ENCODE measurements at regions not wholly inside any gene's neighbourhood (a gene's known extent, or its start where the extent isn't known, plus 50 kb on each side); places are given as distances from the start of the nearest gene placed in this dataset.

DNA sequence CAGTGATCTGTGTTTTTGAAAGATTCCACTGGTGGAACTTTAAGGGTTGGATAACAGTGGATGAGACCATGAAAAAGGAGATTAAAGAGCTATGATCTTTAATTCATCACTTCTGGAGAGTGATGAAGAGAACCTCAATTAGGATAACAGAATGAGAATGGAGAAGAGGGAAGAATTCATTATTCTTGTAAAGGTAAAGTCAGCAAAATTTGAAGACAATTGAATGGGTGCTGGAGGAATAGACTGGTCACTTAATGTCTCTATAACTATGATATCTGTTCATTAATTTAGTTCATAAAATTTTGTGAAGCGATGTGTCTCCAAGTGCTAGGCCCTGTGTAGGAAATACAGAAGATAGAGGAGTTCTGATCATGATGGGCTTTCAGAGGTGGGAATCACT lies 1013.2 kb upstream of the FANCL start (continued):
- TF ChIP-seq, protein P1, sequence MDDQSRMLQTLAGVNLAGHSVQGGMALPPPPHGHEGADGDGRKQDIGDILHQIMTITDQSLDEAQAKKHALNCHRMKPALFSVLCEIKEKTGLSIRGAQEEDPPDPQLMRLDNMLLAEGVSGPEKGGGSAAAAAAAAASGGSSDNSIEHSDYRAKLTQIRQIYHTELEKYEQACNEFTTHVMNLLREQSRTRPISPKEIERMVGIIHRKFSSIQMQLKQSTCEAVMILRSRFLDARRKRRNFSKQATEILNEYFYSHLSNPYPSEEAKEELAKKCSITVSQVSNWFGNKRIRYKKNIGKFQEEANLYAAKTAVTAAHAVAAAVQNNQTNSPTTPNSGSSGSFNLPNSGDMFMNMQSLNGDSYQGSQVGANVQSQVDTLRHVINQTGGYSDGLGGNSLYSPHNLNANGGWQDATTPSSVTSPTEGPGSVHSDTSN (IDR thresholded peaks at IDR 0.05; ENCODE audit: insufficient replicate concordance, low read depth, low read length) = no peak
- TF ChIP-seq RAD51 (IDR thresholded peaks at IDR 0.05) (no peak), RB1 (IDR thresholded peaks at IDR 0.05; ENCODE audit: borderline replicate concordance) (no peak), CEBPB (IDR thresholded peaks at IDR 0.05; ENCODE audit: borderline replicate concordance in 1 of 2, low read depth in 2 of 2, low read length in 2 of 2) (no peak)

DNA sequence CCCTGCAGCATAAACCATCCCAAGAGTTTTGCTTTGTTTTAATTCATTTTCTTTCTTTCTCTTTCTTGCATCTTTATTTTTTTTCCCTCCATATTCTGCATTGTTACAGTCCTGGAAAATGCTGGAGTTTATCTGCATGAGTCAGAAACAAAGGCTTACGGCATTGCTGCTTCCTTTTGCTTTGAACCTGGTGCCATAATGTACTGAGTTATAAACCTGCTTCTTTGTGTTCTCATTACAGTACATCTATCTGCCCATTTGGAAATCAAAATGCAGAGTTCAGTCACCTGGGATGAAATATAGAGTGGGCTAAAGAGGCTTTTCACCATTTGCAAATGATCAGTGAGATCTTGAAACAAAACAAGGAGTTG lies 1009.2 kb upstream of the FANCL start:
- DNase-seq (ENCODE audit: low read depth, low spot score) (no peak), ATAC-seq (no peak), FAIRE-seq (no peak)
- no peak overlapping the region for H3K9ac ChIP-seq (ENCODE audit: control insufficient read depth, insufficient read depth, low read length)
- no peak overlapping the region for H2AFZ ChIP-seq (ENCODE audit: control insufficient read depth, low read depth, low read length)
- no peaks in the 10 kb centered on the region for H3K79me2 ChIP-seq (ENCODE audit: control insufficient read depth, insufficient read depth, low read length)
- BruUV-seq (replicated peaks) = no TSS peak
- no peaks in the 10 kb centered on the region for H3K9me3 ChIP-seq (replicated peaks; ENCODE audit: control insufficient read depth, insufficient read depth, low read length)
- CTCF ChIA-PET = no interaction called here
- H3K27me3 ChIP-seq (replicated peaks in 1 of 2; ENCODE audit: control insufficient read depth in 2 of 2, insufficient read depth in 2 of 2, low read length in 1 of 2) = no peaks in the 10 kb centered on the region
- in situ Hi-C loops (cut with MboI) = no loop called here
- RAD21 ChIA-PET (ENCODE audit: unreplicated experiment) = no interaction called here
- intact Hi-C loops (cut with micrococcal nuclease; ENCODE audit: unreplicated experiment) = no loop called here
- POLR2A ChIA-PET = no interaction called here
- H3K36me3 ChIP-seq (ENCODE audit: control insufficient read depth in 2 of 2, insufficient read depth in 2 of 2, low read length in 1 of 2) = no peaks in the 10 kb centered on the region
- no peaks in the 10 kb centered on the region for H4K20me1 ChIP-seq (ENCODE audit: control insufficient read depth, insufficient read depth)
- no peak overlapping the region for H3K27ac ChIP-seq (ENCODE audit: control insufficient read depth, insufficient read depth)
- no peak overlapping the region for H3K4me3 ChIP-seq
- SMC1A ChIA-PET (ENCODE audit: uncharacterized antibody, unreplicated experiment) = no interaction called here
- H3K4me1 ChIP-seq (ENCODE audit: control insufficient read depth, insufficient read depth, low read length) = no peaks in the 10 kb centered on the region
- WGBS (ENCODE audit: insufficient coverage, insufficient replicate concordance, low lambda C conversion rate, missing lambda C conversion rate) = 33% methylated on average over 1 of the region's 1 CpG
- H3K4me2 ChIP-seq (ENCODE audit: control insufficient read depth, insufficient read depth) = no peak overlapping the region
- TF ChIP-seq, protein P2, sequence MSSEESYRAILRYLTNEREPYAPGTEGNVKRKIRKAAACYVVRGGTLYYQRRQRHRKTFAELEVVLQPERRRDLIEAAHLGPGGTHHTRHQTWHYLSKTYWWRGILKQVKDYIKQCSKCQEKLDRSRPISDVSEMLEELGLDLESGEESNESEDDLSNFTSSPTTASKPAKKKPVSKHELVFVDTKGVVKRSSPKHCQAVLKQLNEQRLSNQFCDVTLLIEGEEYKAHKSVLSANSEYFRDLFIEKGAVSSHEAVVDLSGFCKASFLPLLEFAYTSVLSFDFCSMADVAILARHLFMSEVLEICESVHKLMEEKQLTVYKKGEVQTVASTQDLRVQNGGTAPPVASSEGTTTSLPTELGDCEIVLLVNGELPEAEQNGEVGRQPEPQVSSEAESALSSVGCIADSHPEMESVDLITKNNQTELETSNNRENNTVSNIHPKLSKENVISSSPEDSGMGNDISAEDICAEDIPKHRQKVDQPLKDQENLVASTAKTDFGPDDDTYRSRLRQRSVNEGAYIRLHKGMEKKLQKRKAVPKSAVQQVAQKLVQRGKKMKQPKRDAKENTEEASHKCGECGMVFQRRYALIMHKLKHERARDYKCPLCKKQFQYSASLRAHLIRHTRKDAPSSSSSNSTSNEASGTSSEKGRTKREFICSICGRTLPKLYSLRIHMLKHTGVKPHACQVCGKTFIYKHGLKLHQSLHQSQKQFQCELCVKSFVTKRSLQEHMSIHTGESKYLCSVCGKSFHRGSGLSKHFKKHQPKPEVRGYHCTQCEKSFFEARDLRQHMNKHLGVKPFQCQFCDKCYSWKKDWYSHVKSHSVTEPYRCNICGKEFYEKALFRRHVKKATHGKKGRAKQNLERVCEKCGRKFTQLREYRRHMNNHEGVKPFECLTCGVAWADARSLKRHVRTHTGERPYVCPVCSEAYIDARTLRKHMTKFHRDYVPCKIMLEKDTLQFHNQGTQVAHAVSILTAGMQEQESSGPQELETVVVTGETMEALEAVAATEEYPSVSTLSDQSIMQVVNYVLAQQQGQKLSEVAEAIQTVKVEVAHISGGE (CRISPR knock-in tag; IDR thresholded peaks at IDR 0.05) = no peak
- no peak for TF ChIP-seq STAT3 (IDR thresholded peaks at IDR 0.05; ENCODE audit: low read depth, low read length)
- TF ChIP-seq SMC3 (IDR thresholded peaks at IDR 0.05; ENCODE audit: borderline replicate concordance, low read length) = no peak
- TF ChIP-seq DPF2 (IDR thresholded peaks at IDR 0.05) = no peak
- TF ChIP-seq CHD1 (IDR thresholded peaks at IDR 0.05; ENCODE audit: low read depth, low read length) = no peak
- TF ChIP-seq, protein P3, sequence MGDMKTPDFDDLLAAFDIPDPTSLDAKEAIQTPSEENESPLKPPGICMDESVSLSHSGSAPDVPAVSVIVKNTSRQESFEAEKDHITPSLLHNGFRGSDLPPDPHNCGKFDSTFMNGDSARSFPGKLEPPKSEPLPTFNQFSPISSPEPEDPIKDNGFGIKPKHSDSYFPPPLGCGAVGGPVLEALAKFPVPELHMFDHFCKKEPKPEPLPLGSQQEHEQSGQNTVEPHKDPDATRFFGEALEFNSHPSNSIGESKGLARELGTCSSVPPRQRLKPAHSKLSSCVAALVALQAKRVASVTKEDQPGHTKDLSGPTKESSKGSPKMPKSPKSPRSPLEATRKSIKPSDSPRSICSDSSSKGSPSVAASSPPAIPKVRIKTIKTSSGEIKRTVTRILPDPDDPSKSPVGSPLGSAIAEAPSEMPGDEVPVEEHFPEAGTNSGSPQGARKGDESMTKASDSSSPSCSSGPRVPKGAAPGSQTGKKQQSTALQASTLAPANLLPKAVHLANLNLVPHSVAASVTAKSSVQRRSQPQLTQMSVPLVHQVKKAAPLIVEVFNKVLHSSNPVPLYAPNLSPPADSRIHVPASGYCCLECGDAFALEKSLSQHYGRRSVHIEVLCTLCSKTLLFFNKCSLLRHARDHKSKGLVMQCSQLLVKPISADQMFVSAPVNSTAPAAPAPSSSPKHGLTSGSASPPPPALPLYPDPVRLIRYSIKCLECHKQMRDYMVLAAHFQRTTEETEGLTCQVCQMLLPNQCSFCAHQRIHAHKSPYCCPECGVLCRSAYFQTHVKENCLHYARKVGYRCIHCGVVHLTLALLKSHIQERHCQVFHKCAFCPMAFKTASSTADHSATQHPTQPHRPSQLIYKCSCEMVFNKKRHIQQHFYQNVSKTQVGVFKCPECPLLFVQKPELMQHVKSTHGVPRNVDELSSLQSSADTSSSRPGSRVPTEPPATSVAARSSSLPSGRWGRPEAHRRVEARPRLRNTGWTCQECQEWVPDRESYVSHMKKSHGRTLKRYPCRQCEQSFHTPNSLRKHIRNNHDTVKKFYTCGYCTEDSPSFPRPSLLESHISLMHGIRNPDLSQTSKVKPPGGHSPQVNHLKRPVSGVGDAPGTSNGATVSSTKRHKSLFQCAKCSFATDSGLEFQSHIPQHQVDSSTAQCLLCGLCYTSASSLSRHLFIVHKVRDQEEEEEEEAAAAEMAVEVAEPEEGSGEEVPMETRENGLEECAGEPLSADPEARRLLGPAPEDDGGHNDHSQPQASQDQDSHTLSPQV (IDR thresholded peaks at IDR 0.05) = no peak
- TF ChIP-seq IRF4 (IDR thresholded peaks at IDR 0.05; ENCODE audit: low read depth, low read length) = no peak
- TF ChIP-seq ZNF274 (IDR thresholded peaks at IDR 0.05; ENCODE audit: insufficient read depth, insufficient read length) = no peak
- TF ChIP-seq MTA3 (IDR thresholded peaks at IDR 0.05; ENCODE audit: borderline replicate concordance, low read length) = no peak
- no peak for TF ChIP-seq MEF2B (IDR thresholded peaks at IDR 0.05; ENCODE audit: partially characterized antibody, poor library complexity, severe bottlenecking)
- no peak for TF ChIP-seq CBX3 (IDR thresholded peaks at IDR 0.05; ENCODE audit: borderline replicate concordance, low read depth)
- TF ChIP-seq ZNF622 (IDR thresholded peaks at IDR 0.05) = no peak
- no peak for TF ChIP-seq ETV6 (conservative IDR thresholded peaks at IDR 0.05 in 1 of 2, IDR thresholded peaks at IDR 0.05 in 1 of 2; ENCODE audit: borderline replicate concordance in 1 of 2, low read depth in 1 of 2)

All from GM12878 (cell line).